ENCODE measurements at regions not wholly inside any gene's neighbourhood (a gene's known extent, or its start where the extent isn't known, plus 50 kb on each side); places are given as distances from the start of the nearest gene placed in this dataset.
A peak's percentile ranks its signal among the peaks of the same experiment; 100 is the strongest.

GRCh38 chr18:52208646-52209045 lies 131.4 kb upstream of the DCC start:
- Histone ChIP-seq H3K79me2 (ENCODE audit: control insufficient read depth, insufficient read depth, low read length) (no peaks in the 10 kb centered on the region), H3K27ac (ENCODE audit: insufficient read depth, low read length) (no peak overlapping the region), H3K4me2 (ENCODE audit: extremely low read depth, insufficient read depth, low read length) (no peak overlapping the region), H2AFZ (ENCODE audit: low read length) (no peak overlapping the region), H3K4me3 (replicated peaks in 1 of 4; ENCODE audit: control extremely low read depth in 1 of 4, insufficient read depth in 1 of 4, low read depth in 3 of 4, low read length in 4 of 4) (no peak overlapping the region), H3K36me3 (ENCODE audit: control insufficient read depth, insufficient read depth, low read length) (no peaks in the 10 kb centered on the region), H3K27me3 (ENCODE audit: control insufficient read depth, insufficient read depth, low read length) (no peaks in the 10 kb centered on the region), H3K9ac (ENCODE audit: insufficient read depth, low read length) (no peak overlapping the region), H4K20me1 (ENCODE audit: control insufficient read depth, extremely low read depth, insufficient read depth, low read length) (no peaks in the 10 kb centered on the region), H3K9me3 (ENCODE audit: control insufficient read depth, insufficient read depth, low read depth, low read length) (no peaks in the 10 kb centered on the region), H3K4me1 (ENCODE audit: control insufficient read depth, extremely low read depth, insufficient read depth, low read length) (no peaks in the 10 kb centered on the region)
- TF ChIP-seq EZH2 (IDR thresholded peaks at IDR 0.05; ENCODE audit: low read length, missing control alignments), result no peak
- TF ChIP-seq CTCF (conservative IDR thresholded peaks at IDR 0.05 in 1 of 2, IDR thresholded peaks at IDR 0.05 in 1 of 2; ENCODE audit: low read depth in 1 of 2, low read length in 2 of 2), result no peak
- no peak for DNase-seq (ENCODE audit: low read depth in 2 of 2)

- no peak for DNase-seq (ENCODE audit: low read depth in 2 of 2)
- no peaks in the 10 kb centered on the region for H3K36me3 ChIP-seq (ENCODE audit: control insufficient read depth, insufficient read depth, low read length)
Measured at GRCh38 chr18:52216109-52216508, 123.9 kb upstream of the DCC start.

GRCh38 chr18:52216666-52217065 lies 123.3 kb upstream of the DCC start:
- Histone ChIP-seq H3K9ac (ENCODE audit: insufficient read depth, low read length) (no peak overlapping the region), H3K27me3 (ENCODE audit: control insufficient read depth, insufficient read depth, low read length) (no peaks in the 10 kb centered on the region), H3K9me3 (ENCODE audit: control insufficient read depth, insufficient read depth, low read depth, low read length) (no peaks in the 10 kb centered on the region), H3K27ac (ENCODE audit: insufficient read depth, low read length) (no peak overlapping the region), H3K79me2 (ENCODE audit: control insufficient read depth, insufficient read depth, low read length) (no peaks in the 10 kb centered on the region), H3K4me1 (ENCODE audit: control insufficient read depth, extremely low read depth, insufficient read depth, low read length) (no peaks in the 10 kb centered on the region), H2AFZ (ENCODE audit: low read length) (no peak overlapping the region), H3K36me3 (ENCODE audit: control insufficient read depth, insufficient read depth, low read length) (no peaks in the 10 kb centered on the region), H3K4me2 (ENCODE audit: extremely low read depth, insufficient read depth, low read length) (no peak overlapping the region), H3K4me3 (replicated peaks in 1 of 4; ENCODE audit: control extremely low read depth in 1 of 4, insufficient read depth in 1 of 4, low read depth in 3 of 4, low read length in 4 of 4) (no peak overlapping the region), H4K20me1 (ENCODE audit: control insufficient read depth, extremely low read depth, insufficient read depth, low read length) (no peaks in the 10 kb centered on the region)
- DNase-seq (ENCODE audit: low read depth in 2 of 2), result peak in 1 of 2 donors; percentile 17
- TF ChIP-seq CTCF (conservative IDR thresholded peaks at IDR 0.05 in 1 of 2, IDR thresholded peaks at IDR 0.05 in 1 of 2; ENCODE audit: low read depth in 1 of 2, low read length in 2 of 2) (no peak), EZH2 (IDR thresholded peaks at IDR 0.05; ENCODE audit: low read length, missing control alignments) (no peak)

More at GRCh38 chr18:52216109-52216508, 123.9 kb upstream of the DCC start:
- Histone ChIP-seq H3K79me2 (ENCODE audit: control insufficient read depth, insufficient read depth, low read length) (no peaks in the 10 kb centered on the region), H3K27ac (ENCODE audit: insufficient read depth, low read length) (no peak overlapping the region), H3K4me2 (ENCODE audit: extremely low read depth, insufficient read depth, low read length) (no peak overlapping the region), H3K9ac (ENCODE audit: insufficient read depth, low read length) (no peak overlapping the region), H4K20me1 (ENCODE audit: control insufficient read depth, extremely low read depth, insufficient read depth, low read length) (no peaks in the 10 kb centered on the region), H2AFZ (ENCODE audit: low read length) (no peak overlapping the region), H3K27me3 (ENCODE audit: control insufficient read depth, insufficient read depth, low read length) (no peaks in the 10 kb centered on the region), H3K4me3 (replicated peaks in 1 of 4; ENCODE audit: control extremely low read depth in 1 of 4, insufficient read depth in 1 of 4, low read depth in 3 of 4, low read length in 4 of 4) (no peak overlapping the region), H3K4me1 (ENCODE audit: control insufficient read depth, extremely low read depth, insufficient read depth, low read length) (no peaks in the 10 kb centered on the region), H3K9me3 (ENCODE audit: control insufficient read depth, insufficient read depth, low read depth, low read length) (no peaks in the 10 kb centered on the region)
- TF ChIP-seq CTCF (conservative IDR thresholded peaks at IDR 0.05 in 1 of 2, IDR thresholded peaks at IDR 0.05 in 1 of 2; ENCODE audit: low read depth in 1 of 2, low read length in 2 of 2), result no peak
- TF ChIP-seq EZH2 (IDR thresholded peaks at IDR 0.05; ENCODE audit: low read length, missing control alignments), result no peak

All from fibroblast of lung (primary cell).